Hematopoietic multipotent progenitor cell treated with erythropoietin and hydrocortisone succinate and interleukin-3 and kit ligand, for 8 days (in vitro differentiated cells): ENCODE measurements at regions not wholly inside any gene's neighbourhood (a gene's known extent, or its start where the extent isn't known, plus 50 kb on each side); places are given as distances from the start of the nearest gene placed in this dataset.
A peak's percentile ranks its signal among the peaks of the same experiment; 100 is the strongest.

Source experiments
- DNase-seq: peaks from one replicate; pipeline ENCODE4 v3.0.0-alpha.2; 2015

DNA sequence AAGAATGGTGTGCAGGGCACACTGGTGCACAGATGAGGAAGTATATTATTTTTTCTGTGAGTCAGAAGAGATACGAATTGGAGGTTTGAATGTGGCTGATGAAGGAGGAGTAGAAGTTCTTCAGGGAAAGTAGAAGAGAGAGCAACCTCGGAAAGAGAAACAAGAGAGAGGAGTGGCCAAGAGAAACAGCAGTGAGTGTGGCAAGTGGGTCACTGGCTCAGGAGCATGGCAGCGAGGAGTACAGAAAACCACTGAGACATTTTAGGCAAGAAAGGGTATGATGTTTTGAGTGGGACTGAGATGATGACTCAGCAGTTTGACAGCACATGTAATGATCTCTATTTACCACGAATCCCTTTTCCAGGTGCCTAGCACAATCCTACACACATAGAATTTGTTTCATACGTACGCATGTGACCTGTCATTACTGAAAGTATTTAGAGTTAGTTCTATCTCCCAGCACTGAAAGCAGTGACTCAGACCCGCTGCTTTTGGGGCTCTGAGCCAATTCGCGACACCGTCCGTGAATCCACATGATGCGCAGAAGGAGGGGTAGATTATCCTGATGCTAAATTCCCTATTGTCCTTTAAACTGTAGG is 915.4 kb downstream of the DCDC2C start:
- DNase-seq, result no peak

GRCh38 chr2:4628998-4629501 is 925.7 kb downstream of the DCDC2C start:
- DNase-seq, result no peak

GRCh38 chr2:4635289-4635688 is 931.9 kb downstream of the DCDC2C start:
- DNase-seq, result no peak

- DNase-seq, result no peak
Observed at GRCh38 chr2:4653991-4654390, 950.6 kb downstream of the DCDC2C start.

DNA sequence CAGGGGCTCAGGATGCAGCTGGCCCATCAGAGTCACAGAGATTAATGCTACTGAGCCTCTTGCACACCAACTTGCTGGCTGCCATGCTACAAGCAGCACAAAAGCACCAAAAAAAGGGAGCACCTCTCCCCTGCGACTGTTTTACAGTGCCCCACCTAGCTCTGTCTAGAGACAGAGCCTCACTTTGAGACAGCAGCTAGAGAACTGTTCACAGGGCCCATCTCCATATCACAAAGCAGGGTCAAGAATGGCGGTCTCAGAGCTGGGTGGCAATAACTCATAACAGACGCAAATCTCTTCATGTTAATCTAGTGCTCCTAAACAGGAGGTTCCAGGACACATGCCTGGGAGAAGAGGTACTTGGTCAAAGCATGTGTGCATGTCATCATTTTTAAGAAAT is 953.0 kb downstream of the DCDC2C start:
- no peak for DNase-seq

- no peak for DNase-seq
Observed at GRCh38 chr2:4662161-4662779, 958.9 kb downstream of the DCDC2C start.

DNA sequence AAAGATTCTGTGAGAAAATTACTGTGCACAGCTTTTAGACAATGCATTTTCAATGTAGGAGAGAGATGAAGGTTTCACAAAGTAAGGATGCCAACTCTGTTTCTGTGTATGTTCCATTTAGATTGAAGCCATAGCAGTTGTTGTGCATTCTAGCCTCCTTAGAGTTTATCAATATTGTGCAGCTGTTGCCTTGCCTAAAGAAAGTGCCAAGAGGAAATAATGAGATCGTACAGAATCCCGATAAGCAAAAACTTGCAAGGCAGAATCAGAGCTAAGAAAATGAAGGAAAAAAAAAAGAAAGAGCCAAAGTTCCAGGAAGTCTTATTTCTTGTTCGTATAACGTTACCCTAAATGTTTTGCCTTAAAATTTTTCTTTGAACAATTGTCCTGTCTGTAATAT is 965.0 kb downstream of the DCDC2C start:
- DNase-seq, result peak; percentile 10

- DNase-seq, result no peak
Observed at GRCh38 chr2:4670331-4670730, 967.0 kb downstream of the DCDC2C start.

DNA sequence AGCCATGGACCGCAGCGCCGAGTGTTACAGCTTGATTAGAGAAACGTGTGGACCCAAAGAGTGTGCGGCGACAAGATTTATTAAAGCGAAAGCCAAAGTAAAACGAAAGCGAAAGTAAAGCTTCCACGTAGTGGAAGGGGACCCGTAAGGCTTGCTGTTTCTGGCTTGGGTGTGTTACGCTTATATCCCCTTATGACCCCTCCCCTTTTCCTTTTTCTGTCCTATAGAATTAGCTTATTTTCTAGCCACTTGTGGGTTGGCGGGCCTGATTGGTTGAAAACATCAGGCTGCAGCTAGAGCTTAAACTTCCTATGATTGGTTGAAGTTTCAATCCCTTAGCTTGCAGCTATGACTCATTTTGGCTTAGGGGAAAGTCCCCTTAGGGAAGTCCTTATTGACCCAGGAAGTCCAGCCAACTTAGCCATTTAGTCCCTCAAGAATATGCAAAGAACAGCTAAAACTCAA is 969.7 kb downstream of the DCDC2C start:
- no peak for DNase-seq

DNA sequence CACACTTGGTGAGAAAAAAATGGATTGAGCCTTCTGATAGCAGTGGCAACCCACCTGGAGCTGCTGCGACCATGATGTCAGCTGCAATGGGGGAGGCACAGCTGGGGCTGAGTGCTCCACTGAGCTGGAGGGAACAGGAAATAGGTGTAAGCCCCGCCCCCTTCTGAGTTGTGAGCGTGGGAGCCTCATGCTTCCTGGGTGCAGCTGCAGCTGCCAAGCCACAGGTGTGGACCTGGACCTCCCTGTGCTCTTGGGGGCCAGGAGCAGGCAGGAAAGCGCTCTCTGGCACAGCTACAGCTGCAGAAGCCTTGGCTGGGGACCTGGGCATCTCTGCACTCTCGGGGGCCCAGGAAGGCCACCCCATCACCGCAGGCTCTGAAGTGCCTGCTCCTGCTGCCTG is 970.6 kb downstream of the DCDC2C start:
- no peak for DNase-seq

DNA sequence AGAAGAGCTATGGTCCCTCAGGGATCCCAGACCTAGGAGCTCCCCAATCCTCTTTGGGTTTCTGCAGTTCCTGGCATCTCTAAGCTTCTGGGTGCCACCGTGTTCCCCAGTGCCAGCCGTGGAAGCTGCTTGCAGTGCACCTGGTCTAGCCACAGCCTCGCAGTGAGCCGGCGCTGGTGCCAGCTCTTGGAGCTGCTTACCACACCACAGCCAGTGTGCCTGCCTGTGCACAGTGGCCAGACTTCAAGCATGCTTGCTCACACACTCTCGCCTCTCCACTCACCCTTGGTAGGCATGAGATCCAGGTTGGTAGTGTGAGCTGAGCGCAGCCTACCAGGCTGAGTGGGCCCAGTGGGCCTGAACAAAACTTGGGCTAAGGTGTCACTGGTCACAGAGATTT is 971.9 kb downstream of the DCDC2C start:
- no peak for DNase-seq

DNA sequence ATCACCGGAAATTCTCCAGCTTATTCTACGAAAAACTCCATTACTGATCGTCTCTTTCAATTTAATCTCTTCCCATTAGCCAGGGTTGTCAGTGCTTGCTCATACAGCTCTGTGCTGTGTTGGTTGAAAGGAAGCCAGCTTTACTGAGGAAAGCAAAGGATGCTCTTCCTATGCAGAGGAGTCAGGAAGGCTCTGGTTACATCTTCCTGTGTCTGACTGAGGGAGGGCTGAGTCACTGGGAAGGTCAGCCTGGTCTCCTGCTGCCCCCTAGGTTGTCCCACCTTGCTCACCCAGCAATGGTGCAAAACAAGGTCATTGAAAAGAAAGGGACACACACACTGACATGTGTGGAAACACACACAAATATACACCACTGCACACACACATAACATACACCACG is 975.6 kb downstream of the DCDC2C start:
- no peak for DNase-seq

- no peak for DNase-seq
Observed at GRCh38 chr2:4679391-4679790, 976.0 kb downstream of the DCDC2C start.

DNA sequence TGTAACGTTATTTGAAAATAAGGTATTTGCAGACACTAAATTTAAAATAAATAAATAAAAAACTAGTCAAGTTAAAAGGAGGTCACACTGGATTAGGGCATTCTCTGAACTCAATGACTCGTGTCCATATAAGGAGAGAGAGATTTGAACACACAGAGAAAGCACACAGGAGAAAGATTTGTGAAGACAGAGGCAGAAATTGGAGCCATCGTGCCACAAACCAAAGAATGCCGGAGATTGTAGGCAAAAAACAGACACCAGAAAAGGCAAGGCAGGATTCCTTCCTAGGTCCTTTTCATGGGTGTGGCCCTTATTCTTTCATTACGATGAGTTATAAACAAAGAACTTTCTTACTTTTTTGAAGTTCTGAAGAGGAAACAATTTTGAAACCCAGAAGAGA is 981.5 kb downstream of the DCDC2C start:
- DNase-seq, result no peak

DNA sequence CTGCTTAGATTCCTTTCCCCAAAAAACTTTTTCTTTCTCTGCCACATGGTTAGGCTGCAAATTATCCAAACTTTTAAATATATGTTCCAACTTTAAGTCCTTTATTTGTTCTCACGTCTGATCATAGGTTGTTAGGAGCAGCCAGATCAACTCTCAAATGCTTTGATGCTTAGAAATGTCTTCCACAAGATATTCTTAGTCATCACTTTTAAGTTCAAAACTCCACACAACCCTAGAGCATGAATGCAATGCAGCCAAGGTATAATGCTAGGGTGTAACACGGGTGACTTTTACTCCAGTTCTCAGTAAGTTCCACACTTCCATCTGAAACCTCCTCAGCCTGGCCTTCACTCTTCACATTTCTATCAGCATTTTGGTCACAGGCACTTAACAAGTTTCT is 987.5 kb downstream of the DCDC2C start:
- no peak for DNase-seq

DNA sequence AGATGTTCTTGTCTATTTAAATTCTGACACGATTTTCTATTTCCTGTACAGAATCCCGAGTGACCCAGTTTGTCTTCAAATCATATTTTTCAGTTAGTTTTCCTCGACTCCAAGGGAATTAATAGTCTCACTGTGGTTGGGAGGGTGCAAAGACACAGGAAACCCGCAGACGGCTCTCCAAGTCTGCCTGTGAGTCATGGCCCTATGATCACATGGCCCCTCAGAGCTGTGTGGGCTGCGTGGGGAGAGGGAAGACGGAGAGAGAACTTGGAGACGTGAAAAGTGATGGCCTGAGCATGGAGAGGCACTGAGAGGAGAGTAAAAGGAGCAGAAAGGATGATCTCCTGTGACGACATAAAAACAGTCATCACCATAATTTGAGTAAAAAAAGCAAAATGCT is 989.9 kb downstream of the DCDC2C start:
- DNase-seq, result no peak

- no peak for DNase-seq
Observed at GRCh38 chr2:4695281-4695861, 992.0 kb downstream of the DCDC2C start.

- no peak for DNase-seq
Observed at GRCh38 chr2:4715065-4715464, 977.1 kb upstream of the SOX11 start.

GRCh38 chr2:4718777-4719176 is 973.4 kb upstream of the SOX11 start:
- DNase-seq, result no peak

GRCh38 chr2:4725618-4726017 is 966.6 kb upstream of the SOX11 start:
- no peak for DNase-seq

- no peak for DNase-seq
Observed at GRCh38 chr2:4732560-4732959, 959.6 kb upstream of the SOX11 start.

DNA sequence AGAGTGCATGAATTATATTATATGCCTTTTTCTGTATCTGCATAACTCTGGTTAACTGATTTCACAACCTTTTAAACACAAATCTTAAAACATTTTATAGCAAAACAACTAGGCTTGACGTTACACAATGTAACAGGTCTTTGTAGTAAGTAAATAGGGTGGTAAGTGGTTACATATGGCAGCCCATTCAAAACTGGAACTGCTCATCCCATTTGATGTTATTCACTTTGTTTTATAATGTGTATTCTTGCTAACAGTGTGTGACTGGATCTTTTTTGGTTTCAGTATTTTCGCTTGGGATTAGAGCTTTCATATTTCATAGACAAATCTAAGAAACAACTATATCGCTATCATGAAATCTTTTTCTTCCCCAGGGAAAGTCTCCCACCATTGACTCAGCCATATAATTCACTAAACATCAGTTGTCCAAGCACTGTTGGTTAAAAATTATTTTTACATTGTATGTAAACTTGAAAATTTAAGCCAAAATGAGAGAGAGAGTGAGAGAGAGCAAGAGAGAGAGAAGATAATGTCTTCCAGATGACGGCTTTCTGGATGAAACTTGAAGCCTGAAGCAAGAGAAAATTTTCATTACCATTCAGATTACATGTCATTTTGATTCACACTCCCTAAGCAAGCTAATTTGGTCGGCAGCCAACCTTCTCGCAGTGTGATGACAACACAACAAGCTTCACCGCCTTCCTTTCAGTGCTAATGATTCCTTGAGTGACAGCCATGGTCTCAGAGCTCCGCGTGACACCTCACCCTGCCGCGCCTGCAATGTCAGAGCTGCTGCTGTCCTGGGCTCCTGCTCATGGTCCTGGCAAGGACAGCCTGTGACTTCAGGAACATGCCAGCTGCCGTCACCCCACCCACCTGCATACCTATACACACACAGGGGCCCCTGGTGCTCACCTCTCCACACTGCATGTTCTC is 946.9 kb upstream of the SOX11 start:
- DNase-seq, result no peak

DNA sequence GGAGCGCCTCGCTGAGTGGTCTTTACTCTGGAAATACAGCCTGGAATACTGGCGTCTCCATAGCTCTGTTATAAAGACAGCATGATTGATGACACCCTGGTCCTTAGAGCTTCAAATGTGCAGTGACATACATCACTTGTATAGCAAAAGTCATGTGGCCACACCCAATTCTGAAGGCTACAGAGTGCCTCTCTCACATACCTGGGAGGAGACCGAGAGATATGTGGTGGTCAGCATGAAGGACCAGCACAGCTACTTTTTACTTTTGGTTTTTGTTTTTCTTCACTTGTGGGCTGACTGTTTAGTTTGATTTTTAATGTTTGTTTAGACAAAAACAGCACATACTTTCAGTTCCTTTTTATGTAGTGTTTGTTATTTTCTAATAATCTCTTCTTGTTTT is 938.5 kb upstream of the SOX11 start:
- no peak for DNase-seq
